Parathyroid adenoma (tissue), 2 donors: ENCODE measurements at regions not wholly inside any gene's neighbourhood (a gene's known extent, or its start where the extent isn't known, plus 50 kb on each side); places are given as distances from the start of the nearest gene placed in this dataset.

Experiments
- H2AFZ ChIP-seq: fragments of 300-600 bp; sonication (generic); one replicate; pipeline ENCODE4 v1.7.0; 2017; ENCODE audit warnings: antibody characterized with exemption, mild to moderate bottlenecking
- H3K27ac ChIP-seq: fragments of 300-600 bp; sonication (generic); one replicate; pipeline ENCODE4 v1.7.0; 2017
- H3K27me3 ChIP-seq: fragments of 300-600 bp; sonication (generic); one replicate; pipeline ENCODE4 v1.7.0; 2017; ENCODE audit warnings: low read length; ENCODE audit not compliant: control insufficient read depth, insufficient read depth
- H3K36me3 ChIP-seq: fragments of 300-600 bp; sonication (generic); one replicate; pipeline ENCODE4 v1.7.0; 2017; ENCODE audit warnings: low read length; ENCODE audit not compliant: control insufficient read depth, insufficient read depth
- H3K4me1 ChIP-seq: fragments of 300-600 bp; sonication (generic); one replicate; pipeline ENCODE4 v1.7.0; 2017; ENCODE audit warnings: control low read depth
- H3K4me2 ChIP-seq: fragments of 300-600 bp; sonication (generic); one replicate; pipeline ENCODE4 v1.7.0; 2017; ENCODE audit warnings: low read length
- H3K4me3 ChIP-seq: fragments of 300-600 bp; sonication (generic); one replicate; pipeline ENCODE4 v1.7.0; 2017; ENCODE audit warnings: low read depth, low read length
- H3K79me2 ChIP-seq: fragments of 300-600 bp; sonication (generic); one replicate; pipeline ENCODE4 v1.7.0; 2017; ENCODE audit warnings: control low read depth
- H3K9ac ChIP-seq: fragments of 300-600 bp; sonication (generic); one replicate; pipeline ENCODE4 v1.7.0; 2017; ENCODE audit warnings: mild to moderate bottlenecking
- H3K9me3 ChIP-seq: fragments of 300-600 bp; sonication (generic); one replicate; pipeline ENCODE4 v1.7.0; 2017; ENCODE audit warnings: low read length; ENCODE audit not compliant: control insufficient read depth
- CTCF ChIP-seq: fragments of 300-600 bp; sonication (generic); IDR thresholded peaks from one replicate; pipeline ENCODE4 v1.7.0; 2017; ENCODE audit warnings: antibody characterized with exemption, mild to moderate bottlenecking
- donor health status: primary hyperparathyroidism.

DNA sequence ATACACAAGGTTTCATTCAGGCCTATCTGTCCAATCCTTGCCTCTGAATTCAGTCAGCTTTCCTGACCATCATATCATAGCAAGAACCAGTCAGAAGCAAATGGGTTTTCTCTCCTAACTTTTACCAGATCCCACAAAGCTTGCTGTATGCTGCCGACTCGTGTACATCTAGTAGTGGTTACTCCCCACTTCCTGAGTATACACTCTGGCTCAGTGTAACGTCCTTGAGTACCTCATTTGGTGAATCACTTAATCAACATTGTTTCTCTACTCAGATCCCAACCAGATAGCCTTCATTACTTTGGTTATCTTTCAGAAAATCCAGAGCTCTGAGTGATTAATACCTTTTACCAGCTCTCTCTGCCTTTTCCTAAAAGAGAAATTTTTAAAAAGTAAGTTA is 728.2 kb downstream of the GALC start:
- H3K27ac ChIP-seq: no peak overlapping the region

DNA sequence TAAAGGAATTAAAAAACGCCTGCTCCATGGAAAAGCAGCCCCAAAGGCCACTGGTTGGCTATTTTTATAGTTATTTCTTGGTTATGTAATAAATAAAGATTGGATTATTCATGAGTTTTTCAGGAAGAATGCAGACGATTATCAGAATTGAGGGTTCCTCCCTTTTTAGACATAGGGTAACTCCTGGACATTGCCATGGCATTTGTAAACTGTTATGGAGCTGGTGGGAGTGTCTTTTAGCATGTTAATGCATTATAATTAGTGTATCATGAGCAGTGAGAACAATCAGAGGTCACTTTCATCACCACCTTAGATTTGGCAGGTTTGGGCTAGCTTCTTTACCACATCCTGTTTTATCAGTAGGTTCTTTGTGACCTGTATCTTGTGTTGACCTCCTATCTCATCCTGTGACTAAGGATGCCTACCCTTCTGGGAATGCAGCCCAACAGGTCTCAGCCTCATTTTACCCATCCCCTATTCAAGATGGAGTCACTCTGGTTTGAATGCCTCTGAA is 728.7 kb downstream of the GALC start:
- no peaks in the 10 kb centered on the region for H3K36me3 ChIP-seq
- TF ChIP-seq CTCF: no peak
- no peaks in the 10 kb centered on the region for H3K9me3 ChIP-seq
- no peaks in the 10 kb centered on the region for H3K79me2 ChIP-seq
- H3K4me1 ChIP-seq: no peaks in the 10 kb centered on the region
- H3K4me3 ChIP-seq: no peak overlapping the region
- no peak overlapping the region for H3K9ac ChIP-seq
- H3K27me3 ChIP-seq: no peaks in the 10 kb centered on the region
- no peak overlapping the region for H2AFZ ChIP-seq
- H3K27ac ChIP-seq: no peak overlapping the region
- no peak overlapping the region for H3K4me2 ChIP-seq

More for the DNA sequence above, 728.2 kb downstream of the GALC start:
- no peak for TF ChIP-seq CTCF
- Histone ChIP-seq H3K79me2 (no peaks in the 10 kb centered on the region), H3K4me2 (no peak overlapping the region), H2AFZ (no peak overlapping the region), H3K36me3 (no peaks in the 10 kb centered on the region), H3K9me3 (no peaks in the 10 kb centered on the region), H3K4me3 (no peak overlapping the region), H3K9ac (no peak overlapping the region), H3K27me3 (no peaks in the 10 kb centered on the region), H3K4me1 (no peaks in the 10 kb centered on the region)

DNA sequence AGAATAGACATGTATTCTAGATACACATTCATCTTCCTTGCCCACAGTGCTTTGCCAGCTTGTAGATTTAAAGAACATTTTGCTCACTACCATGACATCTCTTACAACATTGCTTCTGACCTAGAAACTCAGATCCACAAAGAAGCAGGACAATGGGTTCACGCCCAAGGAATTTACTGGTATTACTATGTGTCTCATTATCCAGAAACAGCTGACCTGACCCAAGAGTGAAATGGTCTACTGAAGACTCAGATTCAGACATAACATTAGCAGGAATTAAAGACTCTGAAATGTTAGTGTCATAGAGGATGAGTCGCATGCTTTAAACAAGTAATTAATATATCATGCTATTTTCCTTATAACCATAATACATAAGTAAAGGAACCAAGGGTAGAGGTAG is 731.4 kb downstream of the GALC start:
- Histone ChIP-seq H3K9me3 (no peaks in the 10 kb centered on the region), H3K4me1 (no peaks in the 10 kb centered on the region), H3K27ac (no peak overlapping the region), H3K4me3 (no peak overlapping the region), H3K27me3 (no peaks in the 10 kb centered on the region), H3K36me3 (no peaks in the 10 kb centered on the region), H3K4me2 (no peak overlapping the region), H3K79me2 (no peaks in the 10 kb centered on the region), H2AFZ (no peak overlapping the region), H3K9ac (no peak overlapping the region)
- no peak for TF ChIP-seq CTCF

- Histone ChIP-seq H3K36me3 (no peaks in the 10 kb centered on the region), H3K4me1 (no peaks in the 10 kb centered on the region), H3K4me2 (no peak overlapping the region), H3K79me2 (no peaks in the 10 kb centered on the region), H3K9ac (no peak overlapping the region), H3K4me3 (no peak overlapping the region), H3K27ac (no peak overlapping the region), H3K27me3 (no peaks in the 10 kb centered on the region), H3K9me3 (no peaks in the 10 kb centered on the region), H2AFZ (no peak overlapping the region)
- no peak for TF ChIP-seq CTCF
Observed at GRCh38 chr14:87260460-87260859, 732.5 kb downstream of the GALC start.

- Histone ChIP-seq H3K79me2 (no peaks in the 10 kb centered on the region), H3K27ac (no peak overlapping the region), H3K9me3 (no peaks in the 10 kb centered on the region), H3K36me3 (no peaks in the 10 kb centered on the region), H3K9ac (no peak overlapping the region), H3K4me3 (no peak overlapping the region), H2AFZ (no peak overlapping the region), H3K27me3 (no peaks in the 10 kb centered on the region), H3K4me2 (no peak overlapping the region), H3K4me1 (no peaks in the 10 kb centered on the region)
- TF ChIP-seq CTCF: no peak
Observed at GRCh38 chr14:87257421-87257820, 735.6 kb downstream of the GALC start.
